HG03039 (cell line): ENCODE measurements at regions not wholly inside any gene's neighbourhood (a gene's known extent, or its start where the extent isn't known, plus 50 kb on each side); places are given as distances from the start of the nearest gene placed in this dataset.

Source experiments
- ATAC-seq: cut with Tn5 transposase; IDR thresholded peaks from one replicate; pipeline ENCODE4 v1.9.1; 2021; ENCODE audit warnings: mild to moderate bottlenecking, moderate library complexity; ENCODE audit not compliant: unreplicated experiment

- ATAC-seq, result no peak
Measured at GRCh38 chr18:32545631-32546030, 74.9 kb upstream of the GAREM1 start.

- ATAC-seq, result no peak
Measured at GRCh38 chr18:32544088-32544487, 73.4 kb upstream of the GAREM1 start.

- no peak for ATAC-seq
Measured at GRCh38 chr18:32542221-32542798, 71.6 kb upstream of the GAREM1 start.

GRCh38 chr18:32530947-32531651 is 60.4 kb upstream of the GAREM1 start:
- ATAC-seq, result peak; percentile 96

- ATAC-seq, result no peak
Measured at GRCh38 chr18:32529722-32530420, 59.2 kb upstream of the GAREM1 start.

- no peak for ATAC-seq
Measured at GRCh38 chr18:32520771-32521170, 50.1 kb upstream of the GAREM1 start.
